ENCODE measurements at regions not wholly inside any gene's neighbourhood (a gene's known extent, or its start where the extent isn't known, plus 50 kb on each side); places are given as distances from the start of the nearest gene placed in this dataset.

DNA sequence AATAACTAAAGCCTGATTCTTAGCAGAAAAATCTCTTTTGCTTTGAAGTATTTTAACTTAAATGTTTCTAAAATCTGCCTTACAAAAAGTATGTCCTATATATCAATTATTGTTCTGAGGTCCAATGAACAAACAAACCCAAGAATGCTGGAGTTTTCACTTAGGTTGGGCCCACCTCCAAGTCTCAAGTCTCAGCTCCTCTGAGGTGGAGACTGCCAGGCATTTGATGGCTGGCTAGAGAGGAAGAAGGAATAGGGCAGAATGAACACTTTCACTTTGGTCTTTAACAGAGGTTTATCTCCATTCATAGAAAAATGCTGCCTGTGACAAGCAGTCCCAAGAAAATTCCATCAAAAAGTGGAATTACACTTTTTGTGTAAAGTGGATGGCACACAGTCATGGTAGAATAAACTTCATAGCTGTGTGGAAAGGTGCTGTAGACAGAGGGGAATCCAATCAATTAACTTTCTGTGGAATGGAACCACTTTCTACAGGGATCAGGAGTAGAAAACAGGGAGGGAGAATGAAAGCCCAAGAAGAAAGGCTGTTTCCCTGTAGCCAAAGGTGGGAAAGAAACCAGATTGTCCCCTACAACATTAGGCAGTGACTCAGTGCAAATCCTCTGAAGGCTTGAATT is 349.4 kb upstream of the RUNX1 start:
- FAIRE-seq (no peak), DNase-seq (no peak), ATAC-seq (no peak)
- TF ChIP-seq, protein P1, sequence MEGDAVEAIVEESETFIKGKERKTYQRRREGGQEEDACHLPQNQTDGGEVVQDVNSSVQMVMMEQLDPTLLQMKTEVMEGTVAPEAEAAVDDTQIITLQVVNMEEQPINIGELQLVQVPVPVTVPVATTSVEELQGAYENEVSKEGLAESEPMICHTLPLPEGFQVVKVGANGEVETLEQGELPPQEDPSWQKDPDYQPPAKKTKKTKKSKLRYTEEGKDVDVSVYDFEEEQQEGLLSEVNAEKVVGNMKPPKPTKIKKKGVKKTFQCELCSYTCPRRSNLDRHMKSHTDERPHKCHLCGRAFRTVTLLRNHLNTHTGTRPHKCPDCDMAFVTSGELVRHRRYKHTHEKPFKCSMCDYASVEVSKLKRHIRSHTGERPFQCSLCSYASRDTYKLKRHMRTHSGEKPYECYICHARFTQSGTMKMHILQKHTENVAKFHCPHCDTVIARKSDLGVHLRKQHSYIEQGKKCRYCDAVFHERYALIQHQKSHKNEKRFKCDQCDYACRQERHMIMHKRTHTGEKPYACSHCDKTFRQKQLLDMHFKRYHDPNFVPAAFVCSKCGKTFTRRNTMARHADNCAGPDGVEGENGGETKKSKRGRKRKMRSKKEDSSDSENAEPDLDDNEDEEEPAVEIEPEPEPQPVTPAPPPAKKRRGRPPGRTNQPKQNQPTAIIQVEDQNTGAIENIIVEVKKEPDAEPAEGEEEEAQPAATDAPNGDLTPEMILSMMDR (IDR thresholded peaks at IDR 0.05), result no peak
- H3K4me3 ChIP-seq, result no peak overlapping the region
- no peaks in the 10 kb centered on the region for H3K4me1 ChIP-seq
- no peaks in the 10 kb centered on the region for H3K27me3 ChIP-seq
- no peaks in the 10 kb centered on the region for H3K36me3 ChIP-seq
- H3K9me3 ChIP-seq, result no peaks in the 10 kb centered on the region
- intact Hi-C loops (cut with DNase I), result no loop called here
- no peak overlapping the region for H3K27ac ChIP-seq

DNA sequence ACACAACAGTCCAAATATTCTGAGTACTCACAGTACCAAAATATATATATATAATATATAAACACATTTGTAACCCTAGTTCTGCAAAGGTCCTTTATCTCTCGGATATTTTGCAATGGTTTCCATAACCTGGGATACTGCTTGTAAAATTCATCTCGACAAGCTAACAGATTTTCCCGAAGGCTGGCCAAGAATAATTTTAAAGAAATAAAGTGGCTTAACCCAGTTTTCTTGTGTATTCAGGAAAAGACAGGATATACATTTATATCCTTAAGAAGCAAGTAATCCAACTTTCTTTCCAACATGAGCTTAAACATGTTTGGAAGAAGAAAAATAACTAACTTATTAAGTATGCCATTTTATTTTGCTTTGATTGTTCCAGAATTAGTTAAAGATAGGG is 348.7 kb upstream of the RUNX1 start:
- WGBS, 2 donors, result 70 to 73% methylated on average over 3 of the region's 3 CpGs
- DNase-seq (no peak), ATAC-seq (no peak), FAIRE-seq (peak; percentile 23)
- intact Hi-C loops (cut with DNase I), result no loop called here
- Histone ChIP-seq H3K4me1 (no peaks in the 10 kb centered on the region), H3K4me3 (no peak overlapping the region), H3K27me3 (no peaks in the 10 kb centered on the region), H3K36me3 (no peaks in the 10 kb centered on the region), H3K27ac (no peak overlapping the region), H3K9me3 (no peaks in the 10 kb centered on the region)
- TF ChIP-seq, protein P1 (IDR thresholded peaks at IDR 0.05), result no peak

DNA sequence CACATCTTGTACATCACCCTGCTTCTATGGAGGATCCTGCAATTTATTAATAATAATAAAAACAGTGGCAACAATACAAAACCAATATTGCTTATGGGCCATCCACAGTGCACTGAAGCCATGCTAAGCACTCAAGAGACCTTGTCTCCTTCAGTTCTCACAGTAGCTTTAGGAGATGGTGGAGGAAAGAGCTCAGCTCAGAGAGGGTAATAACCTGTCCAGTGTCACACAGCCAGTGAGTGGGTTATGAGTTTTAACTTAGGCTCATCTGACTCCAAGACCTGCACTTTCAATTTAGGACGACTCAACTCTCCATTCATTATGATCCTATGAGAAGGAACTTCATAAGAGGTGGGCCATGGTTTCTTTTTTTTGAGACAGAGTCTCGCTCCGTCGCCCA is 347.6 kb upstream of the RUNX1 start:
- H3K4me1 ChIP-seq, result no peaks in the 10 kb centered on the region
- DNase-seq, result no peak
- no peak overlapping the region for H3K4me3 ChIP-seq
- H3K27me3 ChIP-seq, result no peaks in the 10 kb centered on the region
- H3K27ac ChIP-seq, result no peak overlapping the region
- no peak for FAIRE-seq
- no peak for ATAC-seq
- no peaks in the 10 kb centered on the region for H3K36me3 ChIP-seq
- WGBS, 2 donors, result 87 to 94% methylated on average over 4 of the region's 4 CpGs
- no peaks in the 10 kb centered on the region for H3K9me3 ChIP-seq
- intact Hi-C loops (cut with DNase I), result no loop called here
- TF ChIP-seq, protein P1 (IDR thresholded peaks at IDR 0.05), result no peak

DNA sequence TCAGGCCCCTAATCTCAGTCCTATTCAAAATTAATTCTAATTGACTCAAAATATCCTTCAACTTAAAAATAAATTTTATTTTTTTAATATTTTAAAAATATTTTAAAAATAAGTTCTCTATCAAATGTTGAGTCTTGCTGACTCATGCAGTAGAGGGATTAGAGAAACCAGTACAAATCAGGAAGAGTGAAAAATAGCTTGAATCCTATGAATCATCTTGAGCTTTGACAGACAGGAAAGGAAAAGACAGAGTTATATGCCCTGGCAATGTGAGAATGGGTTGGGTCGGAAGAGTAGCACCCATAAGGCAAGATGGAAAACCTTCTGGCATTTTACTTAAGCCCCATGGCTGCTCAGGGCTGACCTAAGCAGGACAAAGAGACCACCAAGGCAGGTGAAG is 346.6 kb upstream of the RUNX1 start:
- Histone ChIP-seq H3K36me3 (no peaks in the 10 kb centered on the region), H3K4me3 (no peak overlapping the region), H3K9me3 (no peaks in the 10 kb centered on the region), H3K27ac (no peak overlapping the region), H3K27me3 (no peaks in the 10 kb centered on the region), H3K4me1 (no peaks in the 10 kb centered on the region)
- DNase-seq (no peak), FAIRE-seq (no peak), ATAC-seq (no peak)
- intact Hi-C loops (cut with DNase I), result no loop called here
- TF ChIP-seq, protein P1 (IDR thresholded peaks at IDR 0.05), result no peak
- 69 to 75% methylated on average over 1 of the region's 1 CpG for whole genome bisulfite sequencing, 2 donors

DNA sequence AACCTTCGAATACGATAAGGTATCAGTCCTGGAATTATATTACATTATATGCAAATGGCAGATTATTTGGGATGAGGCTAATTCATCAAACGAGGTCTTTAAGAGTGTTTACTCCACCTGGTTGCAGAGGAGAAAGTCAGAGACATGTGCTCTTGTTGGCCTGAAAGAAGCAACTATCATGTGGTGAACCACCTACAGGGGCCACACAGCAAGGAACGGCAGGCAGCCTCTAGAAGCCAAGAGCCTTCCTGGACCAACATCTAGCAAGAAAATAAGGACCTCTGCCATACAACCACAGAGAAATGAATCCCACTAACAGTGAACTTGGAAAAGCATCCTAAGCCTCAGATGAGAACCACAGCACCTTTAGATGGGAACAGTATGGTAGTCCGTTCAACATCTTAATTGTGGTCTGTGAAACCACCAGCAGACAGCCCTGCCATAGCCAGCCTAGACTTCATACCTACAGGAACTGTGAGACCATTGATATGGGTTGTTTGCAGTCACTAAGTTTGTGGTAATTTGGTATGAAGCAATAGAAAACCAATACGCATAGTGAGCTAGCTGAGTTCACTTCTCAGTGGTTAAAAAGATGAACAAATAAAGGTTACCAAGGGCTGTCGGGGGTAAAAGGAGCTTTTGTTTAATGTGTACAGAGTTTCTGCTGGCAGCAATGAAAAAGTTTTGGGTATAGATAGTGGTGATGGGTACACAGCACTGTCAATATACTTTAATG is 345.7 kb upstream of the RUNX1 start:
- no peaks in the 10 kb centered on the region for H3K27me3 ChIP-seq
- DNase-seq (no peak), ATAC-seq (no peak), FAIRE-seq (no peak)
- no peak overlapping the region for H3K27ac ChIP-seq
- no peaks in the 10 kb centered on the region for H3K4me1 ChIP-seq
- no peak overlapping the region for H3K4me3 ChIP-seq
- intact Hi-C loops (cut with DNase I), result no loop called here
- H3K9me3 ChIP-seq, result no peaks in the 10 kb centered on the region
- TF ChIP-seq, protein P1 (IDR thresholded peaks at IDR 0.05), result no peak
- no peaks in the 10 kb centered on the region for H3K36me3 ChIP-seq
- whole genome bisulfite sequencing, 2 donors, result 77 to 78% methylated on average over 7 of the region's 7 CpGs

Measured in pancreas (tissue), 10 donors.